GM23338 (cell line): ENCODE measurements at regions not wholly inside any gene's neighbourhood (a gene's known extent, or its start where the extent isn't known, plus 50 kb on each side); places are given as distances from the start of the nearest gene placed in this dataset.

Experiments
- ATAC-seq: fragments of 200-7000 bp; cut with Tn5 transposase; 3 replicates; pipeline ENCODE4 v1.9.1; 2020
- DNase-seq: peaks from one replicate; pipeline ENCODE4 v3.0.0-alpha.2; 2015; ENCODE audit warnings: low spot score
- H2AFZ ChIP-seq: fragments of 200-600 bp; sonication (generic); 2 replicates; pipeline ENCODE4 v1.8.0; 2016; ENCODE audit warnings: antibody characterized with exemption, mild to moderate bottlenecking, moderate library complexity
- H3F3A ChIP-seq: fragments of 200-600 bp; sonication (generic); replicated peaks from 2 replicates; pipeline ENCODE4 v1.8.0; 2017; ENCODE audit warnings: antibody characterized with exemption, mixed run types, low read depth
- H3K27ac ChIP-seq: fragments of 200-600 bp; sonication (generic); 2 replicates; pipeline ENCODE4 v1.6.1; 2016; ENCODE audit warnings: low read depth
- H3K27me3 ChIP-seq: fragments of 200-600 bp; sonication (generic); 2 replicates; pipeline ENCODE4 v1.8.0; 2016; ENCODE audit warnings: mild to moderate bottlenecking, mixed run types, moderate library complexity; ENCODE audit not compliant: insufficient read depth
- H3K36me3 ChIP-seq: fragments of 200-600 bp; sonication (generic); 2 replicates; pipeline ENCODE4 v1.8.0; 2016; ENCODE audit warnings: mild to moderate bottlenecking; ENCODE audit not compliant: insufficient read depth
- H3K4me1 ChIP-seq: fragments of 200-600 bp; sonication (generic); 2 replicates; pipeline ENCODE4 v1.8.0; 2016; ENCODE audit warnings: mild to moderate bottlenecking, moderate library complexity; ENCODE audit not compliant: insufficient read depth
- H3K4me2 ChIP-seq: fragments of 200-600 bp; sonication (generic); 2 replicates; pipeline ENCODE4 v1.7.1; 2017; ENCODE audit warnings: mixed run types
- H3K4me3 ChIP-seq: fragments of 200-600 bp; sonication (generic); 2 replicates; pipeline ENCODE4 v1.6.1; 2016; ENCODE audit warnings: mixed run types
- H3K79me2 ChIP-seq: fragments of 200-600 bp; sonication (generic); replicated peaks from 2 replicates; pipeline ENCODE4 v1.8.0; 2017; ENCODE audit warnings: mild to moderate bottlenecking; ENCODE audit not compliant: insufficient read depth
- H3K9me2 ChIP-seq: fragments of 200-600 bp; sonication (generic); 2 replicates; pipeline ENCODE4 v1.8.0; 2017; ENCODE audit not compliant: insufficient read depth
- H4K20me1 ChIP-seq: fragments of 200-600 bp; sonication (generic); replicated peaks from 2 replicates; pipeline ENCODE4 v1.8.0; 2017; ENCODE audit warnings: mild to moderate bottlenecking; ENCODE audit not compliant: insufficient read depth
- H3K27ac Mint-ChIP-seq: 2 replicates; pipeline ENCODE4 v1.8.0; 2020; ENCODE audit warnings: inconsistent platforms, mild to moderate bottlenecking, moderate library complexity, mixed read lengths
- H3K27me3 Mint-ChIP-seq: 3 replicates; pipeline ENCODE4 v1.8.0; 2022; ENCODE audit warnings: low read depth, mild to moderate bottlenecking, moderate library complexity, mixed read lengths, inconsistent platforms; ENCODE audit not compliant: insufficient read depth, poor library complexity
- H3K36me3 Mint-ChIP-seq: 3 replicates; pipeline ENCODE4 v1.8.0; 2021; ENCODE audit warnings: low read depth, mild to moderate bottlenecking, inconsistent platforms, moderate library complexity, mixed read lengths
- H3K4me1 Mint-ChIP-seq: 3 replicates; pipeline ENCODE4 v1.8.0; 2020; ENCODE audit warnings: mild to moderate bottlenecking, inconsistent platforms, mixed read lengths
- H3K4me3 Mint-ChIP-seq: 3 replicates; pipeline ENCODE4 v1.8.0; 2021; ENCODE audit warnings: moderate library complexity, mild to moderate bottlenecking, inconsistent platforms, mixed read lengths
- H3K9me3 Mint-ChIP-seq: 3 replicates; pipeline ENCODE4 v1.8.0; 2020; ENCODE audit warnings: moderate library complexity, mild to moderate bottlenecking, inconsistent platforms, mixed read lengths
- CREB1 ChIP-seq: fragments of 250-450 bp; sonication (Bioruptor Pico); IDR thresholded peaks from 2 replicates; pipeline ENCODE4 v1.5.0; 2020; ENCODE audit warnings: low read depth, mild to moderate bottlenecking, moderate library complexity
- EZH2 ChIP-seq: fragments of 200-600 bp; sonication (generic); IDR thresholded peaks from one replicate; pipeline ENCODE4 v1.8.0; 2017; ENCODE audit warnings: antibody characterized with exemption, mild to moderate bottlenecking, low read depth; ENCODE audit not compliant: unreplicated experiment
- EZH2phosphoT487 ChIP-seq: fragments of 200-600 bp; sonication (generic); IDR thresholded peaks from one replicate; pipeline ENCODE4 v1.8.1; 2018; ENCODE audit warnings: antibody characterized with exemption; ENCODE audit not compliant: unreplicated experiment
- JUNB ChIP-seq: IDR thresholded peaks from one replicate; pipeline ENCODE4 v1.6.1; 2016; ENCODE audit warnings: antibody characterized with exemption; ENCODE audit not compliant: unreplicated experiment
- NANOG ChIP-seq: IDR thresholded peaks from 2 replicates; pipeline ENCODE4 v1.6.1; 2016; ENCODE audit warnings: antibody characterized with exemption, borderline replicate concordance
- STAT1 ChIP-seq: IDR thresholded peaks from one replicate; pipeline ENCODE4 v1.6.1; 2016; ENCODE audit warnings: antibody characterized with exemption; ENCODE audit not compliant: unreplicated experiment
- ZNF114 ChIP-seq: fragments of 250-450 bp; sonication (Bioruptor Pico); IDR thresholded peaks from 2 replicates; pipeline ENCODE4 v1.5.0; 2020; ENCODE audit warnings: mild to moderate bottlenecking, moderate library complexity
- ZNF331 ChIP-seq: fragments of 250-450 bp; sonication (Bioruptor Pico); IDR thresholded peaks from 2 replicates; pipeline ENCODE4 v1.5.0; 2020; ENCODE audit warnings: low read depth, mild to moderate bottlenecking, moderate library complexity
- TF ChIP-seq, protein P1 (sequence below): IDR thresholded peaks from 2 replicates; pipeline ENCODE4 v1.6.1; 2016; ENCODE audit warnings: antibody characterized with exemption
- TF ChIP-seq, protein P2 (sequence below), 2 experiments: fragments of 200-600 bp in 1 of 2; sonication (generic) in 1 of 2; conservative IDR thresholded peaks; 2 replicates each; pipeline versions ENCODE4 v1.5.1 to v1.6.1; 2016 to 2017; ENCODE audit warnings: antibody characterized with exemption in 2 of 2, low read depth in 2 of 2, mild to moderate bottlenecking in 2 of 2, moderate library complexity in 1 of 2
- TF ChIP-seq, protein P3 (sequence below): IDR thresholded peaks from one replicate; pipeline ENCODE4 v1.6.1; 2018; ENCODE audit warnings: antibody characterized with exemption; ENCODE audit not compliant: unreplicated experiment
- TF ChIP-seq, protein P4 (sequence below): fragments of 250-450 bp; sonication (Bioruptor Pico); IDR thresholded peaks from 2 replicates; pipeline ENCODE4 v1.5.0; 2020; ENCODE audit warnings: mild to moderate bottlenecking, moderate library complexity

DNA sequence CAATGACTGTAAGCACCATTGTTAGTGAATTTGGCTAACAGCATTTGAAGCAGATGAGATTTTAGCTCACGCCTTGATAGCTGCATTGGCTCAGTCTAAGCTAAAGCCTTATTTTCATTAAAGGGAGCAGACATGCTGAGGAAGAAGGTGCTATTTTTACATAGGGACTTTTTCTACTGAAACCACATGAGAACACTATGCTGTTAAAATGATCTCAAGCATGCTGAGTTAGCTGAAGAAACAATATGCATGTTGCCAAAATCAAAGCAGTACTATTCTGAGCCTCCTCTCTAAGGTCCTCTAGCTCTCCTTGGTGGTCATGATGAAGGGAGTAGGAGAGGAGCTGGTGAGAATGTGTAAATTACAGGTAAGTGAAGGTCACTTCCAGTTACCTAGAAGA lies 134.4 kb upstream of the JADE1 start:
- H3K9me2 ChIP-seq, result no peaks in the 10 kb centered on the region
- H3K4me1 ChIP-seq, result peaks cover 28% of the 10 kb centered on the region
- no peaks in the 10 kb centered on the region for H4K20me1 ChIP-seq
- H2AFZ ChIP-seq, result no peak overlapping the region
- no peak overlapping the region for H3K27ac ChIP-seq
- no peak for DNase-seq
- H3K79me2 ChIP-seq, result no peaks in the 10 kb centered on the region
- TF ChIP-seq, protein P1, sequence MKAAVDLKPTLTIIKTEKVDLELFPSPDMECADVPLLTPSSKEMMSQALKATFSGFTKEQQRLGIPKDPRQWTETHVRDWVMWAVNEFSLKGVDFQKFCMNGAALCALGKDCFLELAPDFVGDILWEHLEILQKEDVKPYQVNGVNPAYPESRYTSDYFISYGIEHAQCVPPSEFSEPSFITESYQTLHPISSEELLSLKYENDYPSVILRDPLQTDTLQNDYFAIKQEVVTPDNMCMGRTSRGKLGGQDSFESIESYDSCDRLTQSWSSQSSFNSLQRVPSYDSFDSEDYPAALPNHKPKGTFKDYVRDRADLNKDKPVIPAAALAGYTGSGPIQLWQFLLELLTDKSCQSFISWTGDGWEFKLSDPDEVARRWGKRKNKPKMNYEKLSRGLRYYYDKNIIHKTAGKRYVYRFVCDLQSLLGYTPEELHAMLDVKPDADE, result no peak
- TF ChIP-seq, protein P2, sequence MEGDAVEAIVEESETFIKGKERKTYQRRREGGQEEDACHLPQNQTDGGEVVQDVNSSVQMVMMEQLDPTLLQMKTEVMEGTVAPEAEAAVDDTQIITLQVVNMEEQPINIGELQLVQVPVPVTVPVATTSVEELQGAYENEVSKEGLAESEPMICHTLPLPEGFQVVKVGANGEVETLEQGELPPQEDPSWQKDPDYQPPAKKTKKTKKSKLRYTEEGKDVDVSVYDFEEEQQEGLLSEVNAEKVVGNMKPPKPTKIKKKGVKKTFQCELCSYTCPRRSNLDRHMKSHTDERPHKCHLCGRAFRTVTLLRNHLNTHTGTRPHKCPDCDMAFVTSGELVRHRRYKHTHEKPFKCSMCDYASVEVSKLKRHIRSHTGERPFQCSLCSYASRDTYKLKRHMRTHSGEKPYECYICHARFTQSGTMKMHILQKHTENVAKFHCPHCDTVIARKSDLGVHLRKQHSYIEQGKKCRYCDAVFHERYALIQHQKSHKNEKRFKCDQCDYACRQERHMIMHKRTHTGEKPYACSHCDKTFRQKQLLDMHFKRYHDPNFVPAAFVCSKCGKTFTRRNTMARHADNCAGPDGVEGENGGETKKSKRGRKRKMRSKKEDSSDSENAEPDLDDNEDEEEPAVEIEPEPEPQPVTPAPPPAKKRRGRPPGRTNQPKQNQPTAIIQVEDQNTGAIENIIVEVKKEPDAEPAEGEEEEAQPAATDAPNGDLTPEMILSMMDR (conservative IDR thresholded peaks at IDR 0.05; ENCODE audit: low read depth in 2 of 2), result no peak; a peak in 1 of 4 replicates
- TF ChIP-seq, protein P3, sequence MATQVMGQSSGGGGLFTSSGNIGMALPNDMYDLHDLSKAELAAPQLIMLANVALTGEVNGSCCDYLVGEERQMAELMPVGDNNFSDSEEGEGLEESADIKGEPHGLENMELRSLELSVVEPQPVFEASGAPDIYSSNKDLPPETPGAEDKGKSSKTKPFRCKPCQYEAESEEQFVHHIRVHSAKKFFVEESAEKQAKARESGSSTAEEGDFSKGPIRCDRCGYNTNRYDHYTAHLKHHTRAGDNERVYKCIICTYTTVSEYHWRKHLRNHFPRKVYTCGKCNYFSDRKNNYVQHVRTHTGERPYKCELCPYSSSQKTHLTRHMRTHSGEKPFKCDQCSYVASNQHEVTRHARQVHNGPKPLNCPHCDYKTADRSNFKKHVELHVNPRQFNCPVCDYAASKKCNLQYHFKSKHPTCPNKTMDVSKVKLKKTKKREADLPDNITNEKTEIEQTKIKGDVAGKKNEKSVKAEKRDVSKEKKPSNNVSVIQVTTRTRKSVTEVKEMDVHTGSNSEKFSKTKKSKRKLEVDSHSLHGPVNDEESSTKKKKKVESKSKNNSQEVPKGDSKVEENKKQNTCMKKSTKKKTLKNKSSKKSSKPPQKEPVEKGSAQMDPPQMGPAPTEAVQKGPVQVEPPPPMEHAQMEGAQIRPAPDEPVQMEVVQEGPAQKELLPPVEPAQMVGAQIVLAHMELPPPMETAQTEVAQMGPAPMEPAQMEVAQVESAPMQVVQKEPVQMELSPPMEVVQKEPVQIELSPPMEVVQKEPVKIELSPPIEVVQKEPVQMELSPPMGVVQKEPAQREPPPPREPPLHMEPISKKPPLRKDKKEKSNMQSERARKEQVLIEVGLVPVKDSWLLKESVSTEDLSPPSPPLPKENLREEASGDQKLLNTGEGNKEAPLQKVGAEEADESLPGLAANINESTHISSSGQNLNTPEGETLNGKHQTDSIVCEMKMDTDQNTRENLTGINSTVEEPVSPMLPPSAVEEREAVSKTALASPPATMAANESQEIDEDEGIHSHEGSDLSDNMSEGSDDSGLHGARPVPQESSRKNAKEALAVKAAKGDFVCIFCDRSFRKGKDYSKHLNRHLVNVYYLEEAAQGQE, result no peak
- TF ChIP-seq ZNF114 (no peak), ZNF331 (CRISPR knock-in tag) (no peak), STAT1 (no peak), EZH2 (no peak), EZH2phosphoT487 (no peak), JUNB (no peak), CREB1 (CRISPR knock-in tag) (no peak), NANOG (no peak)
- TF ChIP-seq, protein P4, sequence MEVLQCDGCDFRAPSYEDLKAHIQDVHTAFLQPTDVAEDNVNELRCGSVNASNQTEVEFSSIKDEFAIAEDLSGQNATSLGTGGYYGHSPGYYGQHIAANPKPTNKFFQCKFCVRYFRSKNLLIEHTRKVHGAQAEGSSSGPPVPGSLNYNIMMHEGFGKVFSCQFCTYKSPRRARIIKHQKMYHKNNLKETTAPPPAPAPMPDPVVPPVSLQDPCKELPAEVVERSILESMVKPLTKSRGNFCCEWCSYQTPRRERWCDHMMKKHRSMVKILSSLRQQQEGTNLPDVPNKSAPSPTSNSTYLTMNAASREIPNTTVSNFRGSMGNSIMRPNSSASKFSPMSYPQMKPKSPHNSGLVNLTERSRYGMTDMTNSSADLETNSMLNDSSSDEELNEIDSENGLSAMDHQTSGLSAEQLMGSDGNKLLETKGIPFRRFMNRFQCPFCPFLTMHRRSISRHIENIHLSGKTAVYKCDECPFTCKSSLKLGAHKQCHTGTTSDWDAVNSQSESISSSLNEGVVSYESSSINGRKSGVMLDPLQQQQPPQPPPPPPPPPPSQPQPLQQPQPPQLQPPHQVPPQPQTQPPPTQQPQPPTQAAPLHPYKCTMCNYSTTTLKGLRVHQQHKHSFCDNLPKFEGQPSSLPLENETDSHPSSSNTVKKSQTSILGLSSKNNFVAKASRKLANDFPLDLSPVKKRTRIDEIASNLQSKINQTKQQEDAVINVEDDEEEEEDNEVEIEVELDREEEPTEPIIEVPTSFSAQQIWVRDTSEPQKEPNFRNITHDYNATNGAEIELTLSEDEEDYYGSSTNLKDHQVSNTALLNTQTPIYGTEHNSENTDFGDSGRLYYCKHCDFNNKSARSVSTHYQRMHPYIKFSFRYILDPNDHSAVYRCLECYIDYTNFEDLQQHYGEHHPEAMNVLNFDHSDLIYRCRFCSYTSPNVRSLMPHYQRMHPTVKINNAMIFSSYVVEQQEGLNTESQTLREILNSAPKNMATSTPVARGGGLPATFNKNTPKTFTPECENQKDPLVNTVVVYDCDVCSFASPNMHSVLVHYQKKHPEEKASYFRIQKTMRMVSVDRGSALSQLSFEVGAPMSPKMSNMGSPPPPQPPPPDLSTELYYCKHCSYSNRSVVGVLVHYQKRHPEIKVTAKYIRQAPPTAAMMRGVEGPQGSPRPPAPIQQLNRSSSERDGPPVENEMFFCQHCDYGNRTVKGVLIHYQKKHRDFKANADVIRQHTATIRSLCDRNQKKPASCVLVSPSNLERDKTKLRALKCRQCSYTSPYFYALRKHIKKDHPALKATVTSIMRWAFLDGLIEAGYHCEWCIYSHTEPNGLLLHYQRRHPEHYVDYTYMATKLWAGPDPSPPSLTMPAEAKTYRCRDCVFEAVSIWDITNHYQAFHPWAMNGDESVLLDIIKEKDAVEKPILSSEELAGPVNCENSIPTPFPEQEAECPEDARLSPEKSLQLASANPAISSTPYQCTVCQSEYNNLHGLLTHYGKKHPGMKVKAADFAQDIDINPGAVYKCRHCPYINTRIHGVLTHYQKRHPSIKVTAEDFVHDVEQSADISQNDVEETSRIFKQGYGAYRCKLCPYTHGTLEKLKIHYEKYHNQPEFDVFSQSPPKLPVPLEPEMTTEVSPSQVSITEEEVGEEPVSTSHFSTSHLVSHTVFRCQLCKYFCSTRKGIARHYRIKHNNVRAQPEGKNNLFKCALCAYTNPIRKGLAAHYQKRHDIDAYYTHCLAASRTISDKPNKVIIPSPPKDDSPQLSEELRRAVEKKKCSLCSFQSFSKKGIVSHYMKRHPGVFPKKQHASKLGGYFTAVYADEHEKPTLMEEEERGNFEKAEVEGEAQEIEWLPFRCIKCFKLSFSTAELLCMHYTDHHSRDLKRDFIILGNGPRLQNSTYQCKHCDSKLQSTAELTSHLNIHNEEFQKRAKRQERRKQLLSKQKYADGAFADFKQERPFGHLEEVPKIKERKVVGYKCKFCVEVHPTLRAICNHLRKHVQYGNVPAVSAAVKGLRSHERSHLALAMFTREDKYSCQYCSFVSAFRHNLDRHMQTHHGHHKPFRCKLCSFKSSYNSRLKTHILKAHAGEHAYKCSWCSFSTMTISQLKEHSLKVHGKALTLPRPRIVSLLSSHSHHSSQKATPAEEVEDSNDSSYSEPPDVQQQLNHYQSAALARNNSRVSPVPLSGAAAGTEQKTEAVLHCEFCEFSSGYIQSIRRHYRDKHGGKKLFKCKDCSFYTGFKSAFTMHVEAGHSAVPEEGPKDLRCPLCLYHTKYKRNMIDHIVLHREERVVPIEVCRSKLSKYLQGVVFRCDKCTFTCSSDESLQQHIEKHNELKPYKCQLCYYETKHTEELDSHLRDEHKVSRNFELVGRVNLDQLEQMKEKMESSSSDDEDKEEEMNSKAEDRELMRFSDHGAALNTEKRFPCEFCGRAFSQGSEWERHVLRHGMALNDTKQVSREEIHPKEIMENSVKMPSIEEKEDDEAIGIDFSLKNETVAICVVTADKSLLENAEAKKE (CRISPR knock-in tag), result no peak
- H3K27me3 ChIP-seq, result no peaks in the 10 kb centered on the region
- Mint-ChIP-seq H3K4me1 (peaks cover 39% of the 10 kb centered on the region), H3K36me3 (peaks cover 20% of the 10 kb centered on the region), H3K27me3 (peaks cover 7% of the 10 kb centered on the region), H3K4me3 (no peak overlapping the region), H3K27ac (no peak overlapping the region), H3K9me3 (peaks cover 20% of the 10 kb centered on the region)
- ATAC-seq, result no peak
- 0 out of 2 replicates have a peak, but pooled peaks cover 4% of the 10 kb centered on the region for H3F3A ChIP-seq
- no peaks in the 10 kb centered on the region for H3K36me3 ChIP-seq
- H3K4me3 ChIP-seq, result no peak overlapping the region
- no peak overlapping the region for H3K4me2 ChIP-seq
